OCI-LY7 (cell line): ENCODE measurements at regions not wholly inside any gene's neighbourhood (a gene's known extent, or its start where the extent isn't known, plus 50 kb on each side); places are given as distances from the start of the nearest gene placed in this dataset.

ENCODE experiments used
- BruUV-seq: library from RNA; stranded (reverse); fragments of 400-500 nt; replicated peaks from 2 replicates; lab custom pipeline; 2021; lab: Mats Ljungman, UMichigan
- CTCF ChIA-PET: fragments of 300-600 bp; sonication (Branson Sonifier 250); formaldehyde crosslinking; loops from one replicate; lab custom pipeline; 2022; ENCODE audit warnings: antibody characterized with exemption; ENCODE audit not compliant: unreplicated experiment; lab: Charles Lee
- POLR2A ChIA-PET: fragments of 300-600 bp; sonication (Branson Sonifier 250); formaldehyde crosslinking; loops from one replicate; lab custom pipeline; 2022; ENCODE audit warnings: antibody characterized with exemption; lab: Charles Lee
- DNase-seq: peaks from one replicate; pipeline ENCODE4 v3.0.0-alpha.2; 2015; ENCODE audit warnings: low spot score
- H2AFZ ChIP-seq: fragments of 200-600 bp; sonication (generic), shearing (Covaris generic); 2 replicates; pipeline ENCODE4 v1.6.1; 2014; ENCODE audit warnings: mild to moderate bottlenecking, antibody characterized with exemption, low read length, moderate library complexity
- H3K27ac ChIP-seq: fragments of 200-600 bp; sonication (generic); 2 replicates; pipeline ENCODE4 v1.5.1; 2014; ENCODE audit warnings: mixed run types, low read depth, mild to moderate bottlenecking, moderate library complexity, low read length, inconsistent platforms; ENCODE audit not compliant: poor library complexity, severe bottlenecking
- H3K36me3 ChIP-seq: fragments of 200-600 bp; sonication (generic); 2 replicates; pipeline ENCODE4 v1.6.1; 2014; ENCODE audit warnings: mild to moderate bottlenecking, antibody characterized with exemption, low read length, moderate library complexity, mixed read lengths; ENCODE audit not compliant: insufficient read depth
- H3K4me1 ChIP-seq: fragments of 200-600 bp; sonication (generic); 2 replicates; pipeline ENCODE4 v1.5.1; 2014; ENCODE audit warnings: mild to moderate bottlenecking, low read length; ENCODE audit not compliant: insufficient read depth, poor library complexity, severe bottlenecking
- H3K4me2 ChIP-seq: fragments of 200-600 bp; sonication (generic); 2 replicates; pipeline ENCODE4 v1.6.1; 2014; ENCODE audit warnings: mild to moderate bottlenecking, low read length
- H3K4me3 ChIP-seq: fragments of 200-600 bp; sonication (generic); 2 replicates; pipeline ENCODE4 v1.5.1; 2014; ENCODE audit warnings: mild to moderate bottlenecking, low read depth, low read length; ENCODE audit not compliant: poor library complexity, severe bottlenecking
- H3K79me2 ChIP-seq: fragments of 200-600 bp; sonication (generic); 2 replicates; pipeline ENCODE4 v1.6.1; 2016; ENCODE audit warnings: low read depth, mild to moderate bottlenecking, low read length, moderate library complexity, mixed read lengths; ENCODE audit not compliant: insufficient read depth
- H3K9me2 ChIP-seq: fragments of 200-600 bp; sonication (generic); 2 replicates; pipeline ENCODE4 v1.6.1; 2016; ENCODE audit warnings: mild to moderate bottlenecking, low read length, mixed read lengths; ENCODE audit not compliant: insufficient read depth
- H3K9me3 ChIP-seq: fragments of 200-600 bp; sonication (generic); 2 replicates; pipeline ENCODE4 v1.6.1; 2014; ENCODE audit warnings: mild to moderate bottlenecking, mixed run types, low read length, mixed read lengths
- H4K20me1 ChIP-seq: fragments of 200-600 bp; sonication (generic); 2 replicates; pipeline ENCODE4 v1.6.1; 2014; ENCODE audit warnings: mild to moderate bottlenecking, antibody characterized with exemption, low read length, moderate library complexity, mixed read lengths; ENCODE audit not compliant: insufficient read depth
- CTCF ChIP-seq: fragments of 200-600 bp; sonication (generic); conservative IDR thresholded peaks from 2 replicates; pipeline ENCODE4 v1.5.1; 2014; ENCODE audit warnings: mild to moderate bottlenecking, antibody characterized with exemption, low read length, moderate library complexity, mixed read lengths
- EZH2phosphoT487 ChIP-seq: fragments of 200-600 bp; sonication (generic); IDR thresholded peaks from 2 replicates; pipeline ENCODE4 v1.6.1; 2018; ENCODE audit warnings: low read depth, borderline replicate concordance, mild to moderate bottlenecking, mixed run types, antibody characterized with exemption, low read length, moderate library complexity, mixed read lengths
- intact Hi-C: fragments of 100-400 bp; cut with micrococcal nuclease; formaldehyde crosslinking; loops from one replicate; pipeline ENCODE4 v1.10.0; 2022; ENCODE audit not compliant: unreplicated experiment

GRCh38 chr1:229047840-229048620 lies 222.9 kb upstream of the RAB4A start:
- no peaks in the 10 kb centered on the region for H3K4me1 ChIP-seq
- no peaks in the 10 kb centered on the region for H4K20me1 ChIP-seq
- no peaks in the 10 kb centered on the region for H3K9me3 ChIP-seq
- no peak overlapping the region for H3K27ac ChIP-seq
- ChIA-PET CTCF (no interaction called here), POLR2A (interaction anchor here (1.3 kb wide), 1 partner anchor 13 kb away, joined by 3 read pairs; no protein-coding TSS in a partner anchor)
- no peak overlapping the region for H2AFZ ChIP-seq
- no peak for DNase-seq
- no peak overlapping the region for H3K4me3 ChIP-seq
- no peak overlapping the region for H3K4me2 ChIP-seq
- no peak for TF ChIP-seq CTCF
- TF ChIP-seq EZH2phosphoT487, result no peak
- no TSS peak for BruUV-seq
- H3K79me2 ChIP-seq, result no peaks in the 10 kb centered on the region
- no peaks in the 10 kb centered on the region for H3K9me2 ChIP-seq
- H3K36me3 ChIP-seq, result no peaks in the 10 kb centered on the region
- intact Hi-C loops, result no loop called here

- H3K4me1 ChIP-seq, result no peaks in the 10 kb centered on the region
- H3K9me2 ChIP-seq, result no peaks in the 10 kb centered on the region
- H3K4me3 ChIP-seq, result no peak overlapping the region
- H3K4me2 ChIP-seq, result no peak overlapping the region
- intact Hi-C loops, result no loop called here
- no peaks in the 10 kb centered on the region for H3K9me3 ChIP-seq
- no peaks in the 10 kb centered on the region for H4K20me1 ChIP-seq
- H3K36me3 ChIP-seq, result no peaks in the 10 kb centered on the region
- no peak overlapping the region for H2AFZ ChIP-seq
- DNase-seq, result no peak
- BruUV-seq, result no TSS peak
- H3K27ac ChIP-seq, result no peak overlapping the region
- no peak for TF ChIP-seq CTCF
- no peak for TF ChIP-seq EZH2phosphoT487
- CTCF ChIA-PET, result no interaction called here
- H3K79me2 ChIP-seq, result no peaks in the 10 kb centered on the region
- POLR2A ChIA-PET, result interaction anchor here (0.7 to 1.0 kb wide), 2 partner anchors 42 to 82 kb away, joined by 3 to 4 read pairs; no protein-coding TSS in a partner anchor
Measured at GRCh38 chr1:229048896-229049295, 222.0 kb upstream of the RAB4A start.

GRCh38 chr1:229056046-229056445 lies 214.9 kb upstream of the RAB4A start:
- Histone ChIP-seq H3K79me2 (no peaks in the 10 kb centered on the region), H3K4me2 (no peak overlapping the region), H3K27ac (no peak overlapping the region), H3K4me1 (no peaks in the 10 kb centered on the region), H3K9me2 (no peaks in the 10 kb centered on the region), H3K36me3 (no peaks in the 10 kb centered on the region), H3K9me3 (no peaks in the 10 kb centered on the region), H4K20me1 (no peaks in the 10 kb centered on the region), H2AFZ (no peak overlapping the region), H3K4me3 (no peak overlapping the region)
- no peak for TF ChIP-seq EZH2phosphoT487
- no peak for TF ChIP-seq CTCF
- BruUV-seq, result no TSS peak
- intact Hi-C loops, result no loop called here
- ChIA-PET POLR2A (no interaction called here), CTCF (no interaction called here)
- DNase-seq, result no peak
